ENCODE measurements at regions not wholly inside any gene's neighbourhood (a gene's known extent, or its start where the extent isn't known, plus 50 kb on each side); places are given as distances from the start of the nearest gene placed in this dataset.

DNA sequence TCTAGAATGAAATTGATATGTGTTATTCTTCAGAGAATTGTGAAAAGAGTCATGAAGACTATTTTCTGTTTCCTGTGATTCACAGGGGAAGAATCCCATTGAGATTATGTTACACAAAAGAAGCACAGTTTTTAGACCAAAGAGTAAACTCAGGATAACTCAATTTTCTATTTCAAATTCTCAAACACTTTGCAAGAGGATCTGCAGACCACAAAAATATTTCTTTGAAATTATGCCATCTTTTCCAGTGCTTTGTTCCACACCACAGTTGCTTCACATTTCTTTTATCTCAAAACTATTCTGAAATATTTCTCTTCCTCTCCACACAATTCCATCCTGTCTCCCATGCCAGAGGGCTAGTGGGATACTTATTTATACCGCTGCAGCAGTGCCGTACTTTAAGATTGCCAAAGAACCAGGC, 188.9 kb upstream of the FOXG1 start:
- TF ChIP-seq, protein P1, sequence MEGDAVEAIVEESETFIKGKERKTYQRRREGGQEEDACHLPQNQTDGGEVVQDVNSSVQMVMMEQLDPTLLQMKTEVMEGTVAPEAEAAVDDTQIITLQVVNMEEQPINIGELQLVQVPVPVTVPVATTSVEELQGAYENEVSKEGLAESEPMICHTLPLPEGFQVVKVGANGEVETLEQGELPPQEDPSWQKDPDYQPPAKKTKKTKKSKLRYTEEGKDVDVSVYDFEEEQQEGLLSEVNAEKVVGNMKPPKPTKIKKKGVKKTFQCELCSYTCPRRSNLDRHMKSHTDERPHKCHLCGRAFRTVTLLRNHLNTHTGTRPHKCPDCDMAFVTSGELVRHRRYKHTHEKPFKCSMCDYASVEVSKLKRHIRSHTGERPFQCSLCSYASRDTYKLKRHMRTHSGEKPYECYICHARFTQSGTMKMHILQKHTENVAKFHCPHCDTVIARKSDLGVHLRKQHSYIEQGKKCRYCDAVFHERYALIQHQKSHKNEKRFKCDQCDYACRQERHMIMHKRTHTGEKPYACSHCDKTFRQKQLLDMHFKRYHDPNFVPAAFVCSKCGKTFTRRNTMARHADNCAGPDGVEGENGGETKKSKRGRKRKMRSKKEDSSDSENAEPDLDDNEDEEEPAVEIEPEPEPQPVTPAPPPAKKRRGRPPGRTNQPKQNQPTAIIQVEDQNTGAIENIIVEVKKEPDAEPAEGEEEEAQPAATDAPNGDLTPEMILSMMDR (IDR thresholded peaks at IDR 0.05; ENCODE audit: low read depth, low read length) = no peak
- TF ChIP-seq POLR2A (IDR thresholded peaks at IDR 0.05; ENCODE audit: extremely low read depth, insufficient read length) (no peak), MYC (IDR thresholded peaks at IDR 0.05; ENCODE audit: low read depth, low read length) (no peak)
- TF ChIP-seq, protein P2, sequence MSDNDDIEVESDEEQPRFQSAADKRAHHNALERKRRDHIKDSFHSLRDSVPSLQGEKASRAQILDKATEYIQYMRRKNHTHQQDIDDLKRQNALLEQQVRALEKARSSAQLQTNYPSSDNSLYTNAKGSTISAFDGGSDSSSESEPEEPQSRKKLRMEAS (IDR thresholded peaks at IDR 0.05; ENCODE audit: low read depth, low read length) = no peak
